ENCODE measurements at regions not wholly inside any gene's neighbourhood (a gene's known extent, or its start where the extent isn't known, plus 50 kb on each side); places are given as distances from the start of the nearest gene placed in this dataset.

DNA sequence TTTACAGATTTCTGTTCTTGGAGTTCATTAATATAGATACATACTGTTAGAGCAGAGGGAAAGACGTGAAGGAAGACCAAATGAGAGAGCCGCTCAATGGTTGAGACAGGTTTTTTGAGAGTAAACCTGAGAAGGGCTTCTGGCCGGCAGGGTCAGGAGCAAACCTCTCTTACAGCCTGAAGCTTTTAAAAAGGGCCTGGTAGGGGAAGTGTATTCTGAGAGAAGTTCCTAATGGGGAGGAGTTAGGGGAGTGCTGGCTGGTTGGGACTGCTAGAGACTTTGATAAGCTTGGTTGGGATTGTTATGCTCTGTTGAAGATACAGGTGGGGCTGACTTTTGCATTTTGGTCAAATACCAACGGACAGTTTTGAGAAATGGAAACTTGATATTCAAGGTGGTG, 186.8 kb upstream of the PABPC4L start:
- TF ChIP-seq CTCF (conservative IDR thresholded peaks at IDR 0.05; ENCODE audit: low read depth in 2 of 2) (no peak), EZH2phosphoT487 (IDR thresholded peaks at IDR 0.05; ENCODE audit: unreplicated experiment) (no peak), ZNF331 (CRISPR knock-in tag; IDR thresholded peaks at IDR 0.05; ENCODE audit: low read depth) (no peak), REST (IDR thresholded peaks at IDR 0.05; ENCODE audit: unreplicated experiment) (no peak), POLR2AphosphoS5 (IDR thresholded peaks at IDR 0.05; ENCODE audit: low read depth) (no peak), EZH2 (IDR thresholded peaks at IDR 0.05; ENCODE audit: low read depth, unreplicated experiment) (no peak), NANOG (IDR thresholded peaks at IDR 0.05; ENCODE audit: borderline replicate concordance) (no peak), CREB1 (CRISPR knock-in tag; IDR thresholded peaks at IDR 0.05; ENCODE audit: low read depth) (no peak), STAT1 (IDR thresholded peaks at IDR 0.05; ENCODE audit: unreplicated experiment) (no peak), ZNF114 (CRISPR knock-in tag; IDR thresholded peaks at IDR 0.05) (no peak)
